Activated CD4-positive, alpha-beta T cell treated with anti-CD3 and anti-CD28 coated beads, Interleukin-2, amount 50 U/mL, for 48 hours (primary cell): ENCODE measurements at regions not wholly inside any gene's neighbourhood (a gene's known extent, or its start where the extent isn't known, plus 50 kb on each side); places are given as distances from the start of the nearest gene placed in this dataset.

Experiments used
- DNase-seq, 2 experiments: peaks; one replicate each; pipeline ENCODE4 v3.0.0-alpha.2; 2020

DNA sequence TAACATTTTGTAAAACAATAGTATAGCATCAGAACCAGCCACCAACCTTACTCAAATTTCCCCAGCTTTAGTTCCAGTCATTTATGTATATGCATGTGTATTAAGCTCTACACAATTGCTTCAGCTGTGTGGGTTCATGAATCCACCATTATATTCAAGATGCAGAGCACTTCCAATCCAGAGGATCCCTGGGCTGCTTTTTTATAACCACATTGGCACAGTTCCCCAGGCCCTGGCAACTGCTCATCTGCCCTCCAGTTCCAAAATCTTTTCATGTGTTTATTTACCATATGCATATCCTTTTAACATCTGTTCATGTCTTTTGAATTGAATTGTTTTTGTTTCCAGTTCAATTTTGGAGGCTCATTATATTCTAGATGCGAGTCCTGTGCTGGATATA lies 482.9 kb upstream of the HS6ST1 start:
- DNase-seq = no peak

- no peak for DNase-seq
These were observed 484.6 kb upstream of the HS6ST1 start for GRCh38 chr2:128803222-128803621.

- no peak for DNase-seq
These were observed 486.6 kb upstream of the HS6ST1 start for GRCh38 chr2:128805237-128805636.

DNA sequence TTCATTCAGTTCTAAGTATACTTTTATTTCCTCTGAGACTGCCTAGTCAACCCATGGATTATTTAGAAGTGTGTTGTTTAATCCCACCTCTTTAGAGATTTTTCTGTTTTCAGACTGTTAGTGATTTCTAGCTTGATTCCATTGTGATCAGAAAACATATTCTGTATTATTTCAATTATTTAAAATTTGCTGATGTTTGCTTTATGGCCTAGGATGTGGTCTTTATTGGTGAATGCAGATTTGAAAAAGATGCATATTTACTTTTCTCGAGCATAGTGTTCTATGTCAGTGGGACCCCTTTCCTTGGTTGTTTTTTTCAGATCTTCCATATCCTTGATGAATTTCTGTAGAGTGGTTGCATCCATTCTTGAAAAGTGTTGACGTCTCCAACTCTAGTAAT lies 487.2 kb upstream of the HS6ST1 start:
- DNase-seq = no peak

DNA sequence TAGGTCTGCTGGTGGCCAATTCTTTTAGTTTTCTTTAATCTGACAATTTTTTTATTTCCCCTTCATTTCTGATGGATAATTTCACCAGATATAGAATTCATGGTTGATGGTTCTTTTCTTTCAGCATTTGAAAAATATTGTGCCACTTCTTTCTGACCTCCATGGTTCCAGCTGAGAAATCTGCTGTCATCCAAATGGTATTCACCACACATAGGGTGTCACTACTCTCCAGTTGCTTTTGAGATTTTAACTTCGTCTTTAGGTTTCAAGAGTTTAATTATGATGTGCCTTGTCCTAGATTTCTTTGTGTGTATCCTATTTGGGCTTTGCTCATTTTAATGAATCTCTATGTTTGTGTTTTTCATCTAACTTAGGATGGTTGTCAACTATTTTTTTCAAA lies 488.6 kb upstream of the HS6ST1 start:
- no peak for DNase-seq

- DNase-seq = no peak
These were observed 490.0 kb upstream of the HS6ST1 start for GRCh38 chr2:128808462-128809258.

- no peak for DNase-seq
These were observed 490.6 kb upstream of the HS6ST1 start for GRCh38 chr2:128809259-128809636.

GRCh38 chr2:128809880-128810279 lies 491.2 kb upstream of the HS6ST1 start:
- no peak for DNase-seq

DNA sequence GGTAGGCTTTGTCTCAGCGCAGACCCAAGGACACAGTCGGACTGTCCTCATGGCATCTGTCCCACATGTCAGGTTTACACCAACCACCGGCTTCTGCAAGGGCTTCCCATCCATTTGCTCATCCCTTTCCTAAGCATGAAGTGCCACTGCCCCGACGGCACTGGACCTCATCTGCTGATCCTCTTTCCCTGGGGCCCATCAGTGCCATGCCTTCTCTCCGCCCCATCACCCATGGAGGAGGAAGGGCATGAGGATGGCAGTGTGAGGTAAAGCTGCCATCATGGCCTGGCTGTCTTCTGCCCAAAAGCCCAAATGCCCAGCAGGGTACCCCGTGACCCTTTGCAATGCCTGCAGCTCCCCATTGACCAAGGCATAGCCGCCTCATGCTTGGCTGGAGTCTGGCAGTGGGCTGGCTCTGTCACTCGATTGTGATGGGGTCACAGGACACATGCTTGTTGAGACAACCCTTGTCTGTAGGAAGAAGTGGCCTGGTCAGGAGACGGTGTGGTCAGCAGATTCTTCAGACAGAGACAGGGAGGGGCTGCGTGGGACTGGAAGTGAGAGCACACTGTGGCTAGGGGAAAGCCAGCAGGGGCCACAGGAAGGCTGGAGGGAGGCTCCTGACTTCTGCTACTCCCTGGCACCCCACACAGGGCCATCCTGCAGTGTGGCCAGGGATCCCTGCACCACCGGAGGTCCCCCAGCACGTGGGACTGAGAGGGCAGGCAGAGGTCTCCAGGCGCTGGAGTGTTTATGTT lies 493.7 kb upstream of the HS6ST1 start:
- no peak for DNase-seq

DNA sequence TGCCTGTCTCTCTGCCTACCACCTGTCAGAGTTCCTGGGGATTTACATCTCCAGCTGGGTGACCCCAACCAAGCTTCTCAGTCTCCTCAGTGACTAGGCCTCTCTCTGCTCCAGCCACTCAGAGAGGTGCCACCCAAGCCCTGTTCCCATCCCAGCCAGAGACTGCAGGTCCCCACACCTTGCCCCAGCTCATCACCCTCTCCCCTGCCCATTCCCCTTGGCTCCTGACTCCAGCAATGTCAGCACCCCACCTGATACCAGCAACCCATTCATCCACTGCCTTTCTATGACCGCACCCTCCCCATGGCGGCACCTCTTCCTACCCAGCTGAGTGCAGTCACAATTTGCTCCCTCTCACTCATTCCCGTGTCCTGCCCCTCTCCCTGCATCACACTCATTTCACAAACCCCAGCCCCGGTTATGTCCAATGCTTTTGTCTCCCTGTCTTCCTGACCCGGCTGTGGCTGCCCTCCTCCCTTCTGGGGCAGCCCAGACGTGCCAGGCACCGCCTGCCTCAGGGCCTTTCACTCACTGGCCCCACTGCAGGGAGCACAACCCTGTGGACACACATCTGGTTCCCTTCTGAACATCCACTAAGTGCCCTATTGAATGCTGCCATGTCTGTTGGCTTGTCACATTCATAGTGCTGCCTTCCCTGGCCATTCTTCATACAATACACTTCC lies 494.8 kb upstream of the HS6ST1 start:
- DNase-seq = no peak

GRCh38 chr2:128815248-128815647 lies 496.6 kb upstream of the HS6ST1 start:
- DNase-seq = no peak

GRCh38 chr2:128817171-128817570 lies 498.5 kb upstream of the HS6ST1 start:
- no peak for DNase-seq

DNA sequence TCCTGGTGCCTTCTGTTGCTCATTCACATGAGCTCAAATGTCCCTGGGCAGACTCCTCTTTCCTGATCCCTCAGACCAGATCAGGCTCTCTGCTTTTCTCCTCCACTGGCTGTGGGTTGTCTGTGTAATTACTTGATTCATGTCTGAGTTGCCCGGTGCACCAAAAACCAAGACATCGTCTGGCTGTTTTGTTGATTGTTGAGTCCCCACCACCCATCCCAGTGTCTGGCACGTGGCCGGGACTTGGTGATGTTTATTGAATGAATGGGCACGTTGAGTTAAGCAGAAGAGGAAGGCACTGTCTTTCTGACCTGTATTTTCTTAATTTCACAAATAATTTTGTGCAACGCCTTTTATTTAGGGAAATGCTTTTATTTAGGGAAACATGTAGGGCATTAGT lies 499.1 kb upstream of the HS6ST1 start:
- DNase-seq = no peak

GRCh38 chr2:128818248-128818647 lies 499.6 kb upstream of the HS6ST1 start:
- DNase-seq = no peak

- DNase-seq = no peak
These were observed 500.2 kb upstream of the HS6ST1 start for GRCh38 chr2:128818704-128819491.

GRCh38 chr2:128820452-128820851 lies 501.8 kb upstream of the HS6ST1 start:
- no peak for DNase-seq

DNA sequence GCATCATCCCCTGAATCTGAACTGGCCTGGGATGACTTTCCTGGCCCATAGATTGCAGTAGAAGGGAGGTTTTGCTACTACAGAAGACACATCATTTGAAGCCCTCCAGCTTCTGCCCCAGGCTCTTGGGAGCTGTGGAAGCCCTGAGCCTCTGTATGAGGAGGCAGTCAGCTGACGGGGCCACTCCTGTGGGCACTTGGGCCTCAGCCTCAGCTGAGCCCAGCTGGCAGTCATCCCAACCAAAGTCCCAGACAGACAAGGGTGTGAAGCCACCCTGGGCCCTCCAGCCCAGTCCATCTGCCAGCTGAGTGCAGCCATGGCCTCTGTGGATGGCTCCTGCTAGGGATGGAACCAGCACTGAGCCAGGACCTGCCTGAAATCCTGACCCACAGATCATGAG lies 502.3 kb upstream of the HS6ST1 start:
- DNase-seq = no peak

DNA sequence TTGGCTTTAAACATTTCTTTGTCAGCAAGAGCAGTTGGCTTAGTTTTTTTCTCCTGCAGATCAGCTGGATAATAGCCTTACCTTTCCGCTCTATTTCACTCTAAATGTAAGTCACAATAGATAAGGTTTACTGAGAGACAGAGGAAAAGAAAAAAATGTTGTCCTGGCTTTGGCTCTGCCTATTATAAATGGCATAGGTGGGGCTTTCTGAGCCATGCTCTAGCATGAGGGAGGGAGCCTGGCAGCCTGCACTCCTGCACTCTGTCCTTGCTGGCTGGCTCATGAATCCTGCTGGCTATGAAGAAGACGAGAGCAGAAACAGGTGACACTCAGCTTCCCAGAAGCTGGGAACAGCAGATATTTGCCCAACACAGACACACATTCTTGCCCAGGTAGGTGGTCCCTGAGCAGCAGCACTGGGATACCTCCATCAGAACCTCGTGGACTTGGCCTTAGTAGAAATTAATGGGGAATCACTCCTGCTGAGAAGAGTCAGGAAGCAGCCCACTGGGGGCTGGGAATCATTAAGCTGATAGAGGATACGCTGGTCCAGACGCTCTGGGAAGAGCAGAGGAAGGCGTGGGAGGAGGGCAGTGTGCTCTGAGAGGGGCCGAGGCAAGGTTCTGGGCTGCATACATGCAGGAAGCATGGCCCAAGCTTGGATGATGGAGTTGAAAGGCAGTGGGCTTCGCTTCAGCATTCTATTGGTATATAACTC lies 514.4 kb upstream of the HS6ST1 start:
- no peak for DNase-seq

GRCh38 chr2:128833664-128834027 lies 515.0 kb upstream of the HS6ST1 start:
- DNase-seq = no peak

- DNase-seq = no peak
These were observed 515.7 kb upstream of the HS6ST1 start for GRCh38 chr2:128834207-128834879.

DNA sequence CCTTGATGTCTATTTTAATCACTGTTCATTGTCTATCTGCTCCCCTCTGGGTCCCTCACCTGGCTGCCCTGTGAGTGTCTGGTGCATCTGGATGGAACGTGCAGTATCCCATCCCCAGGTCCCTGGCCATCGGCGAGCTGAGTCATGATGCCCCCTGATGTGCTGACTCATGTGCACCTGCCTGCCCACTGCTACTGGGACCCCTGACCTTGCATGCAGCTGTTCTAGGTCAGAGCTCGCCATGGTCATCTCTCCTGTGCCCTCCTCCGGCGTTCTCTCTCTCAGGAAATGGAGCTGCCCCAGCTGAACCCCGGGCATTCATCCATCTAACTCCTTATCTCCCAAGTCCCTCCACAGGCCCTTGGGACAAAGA lies 516.2 kb upstream of the HS6ST1 start:
- DNase-seq = no peak

GRCh38 chr2:128835342-128835855 lies 516.7 kb upstream of the HS6ST1 start:
- DNase-seq = no peak
